GM19438 (cell line): ENCODE measurements at regions not wholly inside any gene's neighbourhood (a gene's known extent, or its start where the extent isn't known, plus 50 kb on each side); places are given as distances from the start of the nearest gene placed in this dataset.
"Not testable (repeated sequence)": the region's sequence is repeated elsewhere in the genome, so short reads cannot be mapped to it uniquely, and the experiment has no call there.

Experiments
- ATAC-seq: cut with Tn5 transposase; IDR thresholded peaks from one replicate; pipeline ENCODE4 v1.9.1; 2021; ENCODE audit warnings: low read depth; ENCODE audit not compliant: unreplicated experiment

- no peak for ATAC-seq
Measured at GRCh38 chr18:45335282-45336043, 279.8 kb upstream of the SLC14A2 start.

DNA sequence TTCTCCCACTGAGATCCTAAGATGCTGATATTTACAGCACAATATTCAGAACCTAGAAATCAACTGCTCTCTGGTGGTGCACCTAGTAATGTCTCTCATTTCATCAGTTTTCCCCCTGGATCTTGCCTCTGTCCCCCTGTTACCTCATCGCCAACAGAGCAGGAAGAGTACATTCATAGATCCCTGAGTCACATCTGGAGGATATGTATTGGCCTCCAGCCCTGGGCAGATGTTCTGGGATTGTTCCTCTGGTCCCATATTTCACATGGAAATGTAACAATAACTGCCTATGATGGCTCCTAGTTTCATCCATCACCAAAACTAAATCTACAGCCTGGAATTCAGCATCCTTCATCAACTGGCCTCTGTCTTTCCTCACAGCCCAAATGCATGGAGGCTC lies 278.8 kb upstream of the SLC14A2 start:
- ATAC-seq = no peak

DNA sequence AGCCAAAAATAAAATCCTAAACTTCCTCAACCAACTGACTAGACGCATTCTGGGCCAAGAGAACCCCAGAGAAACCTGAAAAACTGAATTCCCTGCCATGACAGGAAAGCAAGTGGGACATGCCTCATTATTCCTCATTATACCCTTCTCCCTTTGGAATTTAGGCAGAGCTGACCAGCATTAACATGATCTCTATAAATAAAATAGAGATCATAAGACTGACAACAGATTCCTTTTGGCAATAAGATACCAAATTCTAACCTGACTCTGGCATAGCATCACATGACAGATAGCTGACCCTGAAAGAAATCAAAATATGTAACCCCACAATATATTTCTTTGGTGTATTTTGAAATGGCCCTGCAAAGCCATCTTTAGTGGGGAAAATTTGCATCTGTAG lies 277.8 kb upstream of the SLC14A2 start:
- ATAC-seq = no peak

GRCh38 chr18:45339810-45340550 lies 275.3 kb upstream of the SLC14A2 start:
- ATAC-seq = no peak

DNA sequence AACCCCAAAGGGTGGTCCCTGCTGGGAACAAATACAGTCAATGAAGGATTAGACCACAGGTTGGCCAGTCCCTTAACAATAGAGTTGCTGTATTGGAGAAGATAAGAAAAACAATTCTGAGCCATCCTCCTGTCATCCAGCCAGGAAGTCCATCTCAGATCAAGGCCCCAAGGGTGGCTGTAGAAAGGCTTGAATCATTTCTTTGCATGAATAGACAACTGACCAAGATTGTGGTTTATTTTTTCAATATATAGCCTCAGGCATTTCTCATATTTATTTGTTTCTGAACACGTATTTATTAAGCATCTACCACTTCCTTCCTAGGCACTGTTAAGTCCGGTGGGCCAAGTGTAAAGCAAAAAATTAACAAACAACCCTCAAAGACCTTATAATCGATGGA lies 274.4 kb upstream of the SLC14A2 start:
- no peak for ATAC-seq

GRCh38 chr18:45341454-45341853 lies 273.8 kb upstream of the SLC14A2 start:
- no peak for ATAC-seq

DNA sequence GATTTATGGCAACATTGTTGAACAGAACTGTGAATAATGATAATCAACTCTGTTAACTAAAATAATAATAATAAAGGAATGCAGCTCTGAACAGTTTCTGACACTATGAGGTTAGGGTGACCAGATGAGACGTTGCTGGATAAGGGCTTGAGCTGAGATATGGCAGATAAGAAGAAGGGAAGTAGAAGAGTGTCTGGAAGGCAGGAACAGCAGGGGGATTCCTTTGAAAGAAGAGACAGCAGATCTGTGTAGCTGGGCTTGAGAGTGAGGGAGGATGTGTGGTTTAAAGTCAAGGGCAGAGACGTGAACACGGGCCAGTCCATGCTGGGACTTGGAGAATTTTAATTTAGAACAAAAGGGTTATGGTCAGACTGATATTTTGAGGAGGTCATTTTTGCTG lies 273.1 kb upstream of the SLC14A2 start:
- ATAC-seq = no peak

GRCh38 chr18:45342653-45343052 lies 272.6 kb upstream of the SLC14A2 start:
- no peak for ATAC-seq

DNA sequence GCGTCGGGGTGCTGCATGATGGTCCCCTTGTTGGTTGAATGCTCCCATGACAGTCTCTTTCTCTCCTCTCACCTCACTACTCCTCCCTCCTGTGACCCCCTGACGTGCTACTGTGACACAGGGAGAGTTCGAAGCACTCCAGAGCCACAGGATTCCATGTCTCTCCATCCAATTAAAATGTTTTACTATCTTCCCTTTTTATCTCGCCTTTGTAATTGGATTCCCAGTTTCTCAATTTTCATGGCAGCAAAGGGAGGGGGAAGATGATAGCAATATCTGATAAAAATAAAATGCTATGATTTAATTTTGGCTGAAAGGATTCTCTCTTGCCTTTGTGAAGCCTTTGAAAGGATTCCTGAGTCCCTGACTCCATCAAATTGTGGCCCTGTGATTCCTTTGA lies 271.9 kb upstream of the SLC14A2 start:
- no peak for ATAC-seq

DNA sequence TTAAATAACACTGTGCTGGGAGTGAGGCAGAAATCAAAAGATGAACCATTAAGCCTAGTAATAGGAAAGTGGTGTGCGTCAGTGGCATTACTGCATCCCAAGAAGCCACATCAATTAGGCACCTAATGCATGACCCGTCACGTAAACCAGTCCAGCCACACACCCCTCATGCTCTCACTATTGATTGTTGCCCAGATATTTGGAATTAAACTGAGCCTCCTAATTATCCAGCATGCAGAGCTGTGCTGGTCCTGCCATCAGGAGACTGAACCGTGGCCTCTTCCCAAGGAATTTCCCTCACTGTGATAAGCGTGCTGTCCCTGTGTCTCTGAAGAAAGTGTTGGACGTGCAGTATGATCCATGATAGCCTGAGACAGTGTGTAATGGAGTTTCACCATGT lies 270.6 kb upstream of the SLC14A2 start:
- not testable (repeated sequence) for ATAC-seq

DNA sequence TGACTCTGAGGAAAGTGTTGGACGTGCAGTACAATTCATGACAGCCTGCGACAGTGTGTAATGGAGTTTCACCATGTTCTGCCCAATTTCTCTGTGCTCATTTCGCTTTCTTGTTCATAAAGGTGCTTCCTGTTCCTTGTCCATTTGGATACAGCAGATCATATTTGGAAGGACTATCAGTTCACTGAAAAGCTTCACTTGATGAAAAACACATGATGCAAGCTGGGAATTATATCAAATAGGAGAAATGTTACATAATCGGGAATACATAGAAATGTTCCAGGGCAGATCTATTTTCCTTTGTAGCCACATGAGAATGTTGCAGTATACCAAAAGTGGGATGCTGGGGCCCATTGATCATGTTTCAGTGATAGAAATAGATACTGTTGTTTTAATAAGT lies 266.3 kb upstream of the SLC14A2 start:
- ATAC-seq = no peak

DNA sequence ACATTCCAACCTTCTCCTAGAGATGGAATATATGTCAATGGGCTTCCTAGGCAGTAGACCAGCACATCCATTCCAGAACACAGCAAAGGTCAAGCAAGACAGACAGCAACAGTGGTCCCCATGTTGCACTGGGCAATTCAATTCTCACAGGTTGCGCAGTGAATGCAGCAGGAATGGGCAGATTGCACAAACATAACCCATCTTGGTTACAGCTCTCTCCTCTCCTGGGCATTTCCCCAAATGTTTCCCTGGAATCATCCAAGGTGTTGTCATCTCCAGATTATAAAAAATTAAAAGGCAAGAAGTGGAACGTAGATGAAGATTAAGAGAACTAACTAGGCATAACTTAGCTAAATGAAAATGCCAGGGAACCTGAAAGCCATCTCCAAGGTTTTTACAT lies 265.8 kb upstream of the SLC14A2 start:
- ATAC-seq = no peak

DNA sequence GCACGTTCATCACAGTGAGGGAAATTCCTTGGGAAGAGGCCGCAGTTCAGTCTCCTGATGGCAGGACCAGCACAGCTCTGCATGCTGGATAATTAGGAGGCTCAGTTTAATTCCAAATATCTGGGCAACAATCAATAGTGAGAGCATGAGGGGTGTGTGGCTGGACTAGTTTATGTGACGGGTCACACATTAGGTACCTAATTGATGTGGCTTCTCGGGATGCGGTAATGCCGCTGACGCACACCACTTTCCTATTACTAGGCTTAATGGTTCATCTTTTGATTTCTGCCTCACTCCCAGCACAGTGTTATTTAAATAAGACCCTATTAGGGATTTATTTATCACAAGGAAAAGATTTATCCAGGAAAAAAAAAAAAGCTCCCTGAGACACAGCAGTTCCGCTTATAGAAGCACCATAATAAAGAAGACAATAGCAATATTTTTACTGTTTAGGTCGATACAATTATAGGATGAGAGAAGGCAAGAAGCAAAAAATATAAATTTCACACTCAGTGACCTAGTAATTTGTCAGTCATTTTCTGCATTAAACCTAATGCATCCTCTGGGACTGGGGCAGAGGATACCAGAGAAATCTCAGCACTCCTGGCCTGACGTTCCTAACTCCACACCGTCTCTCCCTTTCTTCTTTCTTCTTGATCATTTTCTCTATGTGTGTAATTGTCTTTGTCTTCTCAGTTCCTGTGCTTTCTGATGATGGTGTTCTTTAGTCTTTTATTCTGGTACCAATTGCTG lies 264.7 kb upstream of the SLC14A2 start:
- no peak for ATAC-seq

GRCh38 chr18:45352874-45353273 lies 262.4 kb upstream of the SLC14A2 start:
- no peak for ATAC-seq

DNA sequence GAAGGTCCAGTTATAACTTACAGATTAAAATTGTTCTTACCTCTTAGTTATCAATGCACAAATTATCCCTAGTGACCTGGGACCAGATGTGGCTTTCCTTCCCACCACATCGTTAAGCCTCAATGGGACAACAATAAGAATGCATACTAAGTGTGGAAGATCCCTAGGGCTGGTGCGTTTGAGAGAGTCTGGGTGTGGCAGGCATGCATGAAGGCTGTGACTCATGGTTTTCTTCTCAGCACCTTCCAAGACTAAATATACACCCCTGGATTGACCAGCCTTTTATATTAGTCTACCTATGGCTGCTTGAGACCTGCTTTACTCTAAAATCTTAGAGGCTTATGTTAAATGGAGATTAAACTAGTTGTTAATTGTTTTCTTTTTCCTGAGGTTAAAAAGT lies 261.7 kb upstream of the SLC14A2 start:
- no peak for ATAC-seq

DNA sequence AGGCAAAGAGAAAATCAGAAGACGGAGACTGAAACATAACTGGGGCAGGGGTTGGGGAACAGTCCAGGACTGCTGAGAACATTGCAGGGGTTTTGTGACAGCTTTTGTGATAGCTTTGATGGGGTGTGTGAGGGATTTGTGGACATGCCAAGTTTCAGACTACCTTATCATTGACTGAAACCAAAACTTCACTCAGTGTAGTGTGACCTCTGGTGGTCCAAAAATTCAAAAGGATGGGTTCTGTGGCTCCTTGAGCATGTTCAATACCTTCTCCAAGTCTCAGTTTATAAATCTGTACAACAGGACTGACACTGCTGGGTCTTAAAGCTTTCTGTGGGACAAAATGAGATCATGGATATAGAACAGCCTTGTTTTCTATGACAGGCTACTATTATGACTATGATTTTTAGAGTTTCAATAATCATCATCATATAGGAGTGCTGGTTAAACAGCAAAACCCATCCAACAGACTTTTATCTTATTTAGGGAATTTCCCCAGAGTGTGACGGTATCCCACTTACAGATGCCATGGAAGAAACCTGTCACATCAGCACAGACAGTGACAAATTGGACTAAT lies 259.2 kb upstream of the SLC14A2 start:
- no peak for ATAC-seq

GRCh38 chr18:45357686-45358470 lies 257.4 kb upstream of the SLC14A2 start:
- no peak for ATAC-seq

GRCh38 chr18:45359275-45360009 lies 255.8 kb upstream of the SLC14A2 start:
- no peak for ATAC-seq

DNA sequence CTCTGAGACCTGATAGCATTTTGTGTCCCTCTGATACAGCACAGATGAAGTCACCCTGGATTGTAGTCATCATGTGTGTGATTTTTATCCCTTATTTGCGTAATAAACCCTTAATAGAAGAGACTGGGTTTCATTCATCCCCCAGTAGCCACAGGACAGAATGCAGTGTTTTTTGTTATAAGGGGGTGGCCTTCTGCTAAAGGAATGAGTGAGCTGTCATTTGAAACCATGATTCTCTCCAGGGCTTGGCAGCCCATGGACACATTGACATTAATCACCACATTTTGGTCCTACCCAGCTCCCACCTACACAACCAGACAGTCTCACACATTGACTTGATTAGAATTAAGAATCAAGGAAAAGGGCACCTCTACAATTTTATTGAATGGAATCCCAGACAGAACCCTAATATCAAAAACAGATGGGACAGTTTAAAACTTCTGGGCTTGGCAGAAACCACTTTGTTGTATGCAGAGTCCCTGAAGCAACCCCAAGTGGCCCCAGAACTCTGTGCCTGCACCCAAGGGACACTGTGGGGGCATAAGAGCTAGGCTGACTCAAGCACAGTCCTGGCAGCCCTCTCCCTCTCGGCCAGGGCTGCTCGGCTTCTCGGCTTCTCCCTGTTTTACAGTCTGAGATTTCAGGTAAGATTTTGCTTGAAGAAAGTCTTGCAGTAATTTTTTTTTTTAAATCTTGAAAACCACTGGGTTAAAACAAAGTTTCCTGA lies 254.0 kb upstream of the SLC14A2 start:
- ATAC-seq = no peak
